ENCODE measurements at regions not wholly inside any gene's neighbourhood (a gene's known extent, or its start where the extent isn't known, plus 50 kb on each side); places are given as distances from the start of the nearest gene placed in this dataset.

DNA sequence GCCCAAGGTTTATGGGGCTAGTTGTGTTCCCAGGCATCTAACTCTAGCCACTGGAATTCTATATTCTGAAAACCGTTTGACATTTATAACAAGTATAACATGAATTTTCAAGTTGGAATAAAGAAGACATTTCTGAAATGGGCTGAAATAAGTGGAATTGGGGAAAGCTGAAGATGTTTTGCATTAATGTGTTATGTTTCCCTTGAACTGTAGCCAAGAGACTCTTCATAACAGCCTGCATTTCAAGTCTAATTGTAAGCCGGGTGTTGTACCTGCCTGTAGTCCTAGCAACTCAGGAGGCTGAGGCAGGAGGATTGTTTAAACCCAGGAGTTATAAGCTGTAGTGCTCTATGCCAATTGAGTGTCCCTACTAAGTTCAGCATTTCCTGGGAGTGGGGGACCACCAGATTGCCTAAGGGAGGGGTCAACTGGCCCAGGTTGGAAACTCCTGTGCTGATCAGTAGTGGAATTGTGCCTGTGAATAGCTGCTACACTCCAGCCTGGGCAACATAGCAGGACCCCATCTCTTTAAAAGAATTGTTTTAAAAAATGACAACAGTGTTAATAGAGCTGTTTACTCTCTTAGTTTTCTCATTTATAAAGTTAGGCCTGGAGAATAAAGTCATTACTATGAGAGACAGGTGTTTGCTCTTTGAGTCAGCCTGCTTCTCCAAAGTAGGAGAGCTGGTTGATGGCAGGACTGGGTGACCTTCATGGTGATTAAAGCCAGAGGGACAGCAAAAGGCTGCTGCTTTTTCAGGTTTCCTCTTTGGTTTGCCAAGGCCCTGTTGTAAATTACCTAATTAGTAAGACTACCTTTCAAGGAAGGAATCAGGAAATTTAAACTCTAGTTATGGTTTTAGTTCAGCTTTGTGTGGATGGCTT lies 483.6 kb upstream of the RGS6 start:
- H3K4me3 ChIP-seq (ENCODE audit: low read depth, low read length, poor library complexity, severe bottlenecking): no peak overlapping the region
- no peak overlapping the region for H2AFZ ChIP-seq (ENCODE audit: low read length)
- H3K9me3 ChIP-seq (ENCODE audit: low read length): no peaks in the 10 kb centered on the region
- H3K79me2 ChIP-seq (ENCODE audit: insufficient read depth, low read length): no peaks in the 10 kb centered on the region
- TF ChIP-seq, protein P1, sequence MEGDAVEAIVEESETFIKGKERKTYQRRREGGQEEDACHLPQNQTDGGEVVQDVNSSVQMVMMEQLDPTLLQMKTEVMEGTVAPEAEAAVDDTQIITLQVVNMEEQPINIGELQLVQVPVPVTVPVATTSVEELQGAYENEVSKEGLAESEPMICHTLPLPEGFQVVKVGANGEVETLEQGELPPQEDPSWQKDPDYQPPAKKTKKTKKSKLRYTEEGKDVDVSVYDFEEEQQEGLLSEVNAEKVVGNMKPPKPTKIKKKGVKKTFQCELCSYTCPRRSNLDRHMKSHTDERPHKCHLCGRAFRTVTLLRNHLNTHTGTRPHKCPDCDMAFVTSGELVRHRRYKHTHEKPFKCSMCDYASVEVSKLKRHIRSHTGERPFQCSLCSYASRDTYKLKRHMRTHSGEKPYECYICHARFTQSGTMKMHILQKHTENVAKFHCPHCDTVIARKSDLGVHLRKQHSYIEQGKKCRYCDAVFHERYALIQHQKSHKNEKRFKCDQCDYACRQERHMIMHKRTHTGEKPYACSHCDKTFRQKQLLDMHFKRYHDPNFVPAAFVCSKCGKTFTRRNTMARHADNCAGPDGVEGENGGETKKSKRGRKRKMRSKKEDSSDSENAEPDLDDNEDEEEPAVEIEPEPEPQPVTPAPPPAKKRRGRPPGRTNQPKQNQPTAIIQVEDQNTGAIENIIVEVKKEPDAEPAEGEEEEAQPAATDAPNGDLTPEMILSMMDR (IDR thresholded peaks at IDR 0.05; ENCODE audit: low read length): no peak
- H3K27ac ChIP-seq (ENCODE audit: low read depth, low read length, poor library complexity, severe bottlenecking): no peak overlapping the region
- H3K9me2 ChIP-seq (ENCODE audit: low read depth, low read length): no peaks in the 10 kb centered on the region
- no peaks in the 10 kb centered on the region for H3F3A ChIP-seq (ENCODE audit: insufficient read depth, low read length)
- no peaks in the 10 kb centered on the region for H4K20me1 ChIP-seq (ENCODE audit: insufficient read depth, low read length)
- H3K9ac ChIP-seq (ENCODE audit: low read length): no peak overlapping the region
- no peaks in the 10 kb centered on the region for H3K4me1 ChIP-seq (ENCODE audit: insufficient read depth, low read length, severe bottlenecking)
- H3K27me3 ChIP-seq (ENCODE audit: insufficient read depth, low read length): no peaks in the 10 kb centered on the region
- H3K36me3 ChIP-seq (ENCODE audit: insufficient read depth, low read length): no peaks in the 10 kb centered on the region
- H3K4me2 ChIP-seq (ENCODE audit: low read length): no peak overlapping the region

DNA sequence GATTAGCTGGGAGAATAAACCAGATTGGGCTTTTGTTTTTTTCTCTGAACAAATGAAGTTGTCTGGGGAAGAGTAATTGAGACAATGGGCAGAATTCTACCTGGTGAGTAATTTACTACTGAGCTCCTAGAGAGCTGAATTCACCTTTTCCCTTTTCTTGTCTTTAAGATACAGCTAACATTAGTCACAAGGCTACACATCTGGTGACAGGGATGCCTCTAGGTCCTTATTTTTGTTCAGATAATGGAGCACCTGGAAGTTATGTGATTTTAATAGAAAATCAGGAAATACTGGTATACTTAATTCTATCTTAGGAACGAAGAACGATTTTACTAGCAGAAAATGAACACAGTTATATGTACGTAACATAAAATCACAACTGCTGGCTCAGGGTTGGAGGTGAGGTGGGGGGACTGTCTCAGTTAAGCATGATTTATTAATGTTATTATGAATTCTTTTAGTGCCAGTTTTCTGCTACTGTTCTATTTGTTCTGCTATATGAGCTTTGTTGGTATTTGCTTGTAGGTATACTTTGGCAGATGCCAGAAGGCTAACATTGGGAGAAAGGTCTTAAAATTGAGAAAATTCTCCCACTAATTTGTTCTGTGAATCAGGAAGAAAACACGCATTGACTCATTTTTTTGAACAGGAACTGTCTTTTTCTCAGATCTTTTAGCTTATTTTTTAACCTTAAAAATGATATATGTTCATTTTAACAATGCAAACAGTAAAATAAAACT lies 482.7 kb upstream of the RGS6 start:
- no peak overlapping the region for H3K9ac ChIP-seq (ENCODE audit: low read length)
- H3K4me3 ChIP-seq (ENCODE audit: low read depth, low read length, poor library complexity, severe bottlenecking): no peak overlapping the region
- no peaks in the 10 kb centered on the region for H3K4me1 ChIP-seq (ENCODE audit: insufficient read depth, low read length, severe bottlenecking)
- no peaks in the 10 kb centered on the region for H4K20me1 ChIP-seq (ENCODE audit: insufficient read depth, low read length)
- no peak overlapping the region for H3K4me2 ChIP-seq (ENCODE audit: low read length)
- H3K9me2 ChIP-seq (ENCODE audit: low read depth, low read length): no peaks in the 10 kb centered on the region
- no peak overlapping the region for H2AFZ ChIP-seq (ENCODE audit: low read length)
- no peak for TF ChIP-seq EZH2 (IDR thresholded peaks at IDR 0.05; ENCODE audit: borderline replicate concordance, low read length)
- TF ChIP-seq, protein P1 (IDR thresholded peaks at IDR 0.05; ENCODE audit: low read length): no peak
- H3K79me2 ChIP-seq (ENCODE audit: insufficient read depth, low read length): no peaks in the 10 kb centered on the region
- H3K36me3 ChIP-seq (ENCODE audit: insufficient read depth, low read length): no peaks in the 10 kb centered on the region
- H3K27me3 ChIP-seq (ENCODE audit: insufficient read depth, low read length): no peaks in the 10 kb centered on the region
- no peaks in the 10 kb centered on the region for H3F3A ChIP-seq (ENCODE audit: insufficient read depth, low read length)
- no peak overlapping the region for H3K27ac ChIP-seq (ENCODE audit: low read depth, low read length, poor library complexity, severe bottlenecking)
- no peaks in the 10 kb centered on the region for H3K9me3 ChIP-seq (ENCODE audit: low read length)

DNA sequence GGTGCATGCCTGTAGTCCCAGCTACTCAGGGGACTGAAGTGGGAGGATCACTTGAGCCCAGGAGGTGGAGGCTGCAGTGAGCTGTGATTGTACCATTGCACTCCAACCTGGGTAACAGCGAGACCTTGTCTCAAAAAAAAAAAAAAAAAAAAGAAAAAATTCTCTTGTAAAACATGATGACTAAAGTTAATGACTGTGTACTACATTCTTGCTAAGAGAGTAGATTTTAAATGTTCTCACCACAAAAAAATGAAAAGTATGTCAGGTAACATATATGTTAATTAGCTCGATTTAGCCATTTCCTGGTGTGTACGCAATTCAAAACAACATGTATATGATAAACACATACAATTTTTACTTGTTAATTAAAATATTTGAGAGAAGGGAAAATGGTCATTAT lies 480.7 kb upstream of the RGS6 start:
- TF ChIP-seq, protein P1 (IDR thresholded peaks at IDR 0.05; ENCODE audit: low read length): no peak
- TF ChIP-seq EZH2 (IDR thresholded peaks at IDR 0.05; ENCODE audit: borderline replicate concordance, low read length): no peak
- Histone ChIP-seq H3K4me3 (ENCODE audit: low read depth, low read length, poor library complexity, severe bottlenecking) (no peak overlapping the region), H3K27me3 (ENCODE audit: insufficient read depth, low read length) (no peaks in the 10 kb centered on the region), H3F3A (ENCODE audit: insufficient read depth, low read length) (no peaks in the 10 kb centered on the region), H3K9me3 (ENCODE audit: low read length) (no peaks in the 10 kb centered on the region), H4K20me1 (ENCODE audit: insufficient read depth, low read length) (no peaks in the 10 kb centered on the region), H3K27ac (ENCODE audit: low read depth, low read length, poor library complexity, severe bottlenecking) (no peak overlapping the region), H3K4me2 (ENCODE audit: low read length) (no peak overlapping the region), H3K36me3 (ENCODE audit: insufficient read depth, low read length) (no peaks in the 10 kb centered on the region), H3K9me2 (ENCODE audit: low read depth, low read length) (no peaks in the 10 kb centered on the region), H3K9ac (ENCODE audit: low read length) (no peak overlapping the region), H3K79me2 (ENCODE audit: insufficient read depth, low read length) (no peaks in the 10 kb centered on the region), H3K4me1 (ENCODE audit: insufficient read depth, low read length, severe bottlenecking) (no peaks in the 10 kb centered on the region), H2AFZ (ENCODE audit: low read length) (no peak overlapping the region)

Measured in OCI-LY1 (cell line).